NCI-H526 (cell line): ENCODE measurements at regions not wholly inside any gene's neighbourhood (a gene's known extent, or its start where the extent isn't known, plus 50 kb on each side); places are given as distances from the start of the nearest gene placed in this dataset.
"Not testable (repeated sequence)": the region's sequence is repeated elsewhere in the genome, so short reads cannot be mapped to it uniquely, and the experiment has no call there.

ENCODE experiments used
- DNase-seq, 2 experiments: peaks; one replicate each; lab custom pipeline; 2025; lab: John Stamatoyannopoulos, UW

DNA sequence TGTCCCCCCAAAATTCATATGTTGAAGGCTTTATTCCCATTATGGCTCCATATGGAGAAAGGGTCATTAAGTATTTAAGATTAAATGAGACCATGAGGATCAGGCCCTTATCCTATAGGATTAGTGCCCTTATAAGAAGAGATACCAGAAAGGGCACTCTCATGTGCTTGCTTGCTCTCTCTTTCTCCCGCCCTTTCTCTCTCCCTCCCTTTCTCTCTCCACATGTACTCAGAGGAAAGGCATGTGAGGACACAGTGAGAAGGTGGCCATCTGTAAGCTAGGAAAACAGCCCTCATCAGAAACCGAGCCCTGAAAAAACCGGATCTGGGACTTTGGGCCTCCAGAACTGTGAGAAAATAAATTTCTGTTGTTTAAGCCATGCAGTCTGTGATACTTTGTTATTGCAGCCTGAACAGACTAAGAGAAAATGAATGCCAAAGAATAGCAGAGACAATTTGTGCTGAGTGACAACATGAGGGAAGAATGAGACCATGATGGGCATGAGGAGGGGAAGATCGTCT lies 300.0 kb upstream of the SLC39A10 start:
- no peak for DNase-seq

DNA sequence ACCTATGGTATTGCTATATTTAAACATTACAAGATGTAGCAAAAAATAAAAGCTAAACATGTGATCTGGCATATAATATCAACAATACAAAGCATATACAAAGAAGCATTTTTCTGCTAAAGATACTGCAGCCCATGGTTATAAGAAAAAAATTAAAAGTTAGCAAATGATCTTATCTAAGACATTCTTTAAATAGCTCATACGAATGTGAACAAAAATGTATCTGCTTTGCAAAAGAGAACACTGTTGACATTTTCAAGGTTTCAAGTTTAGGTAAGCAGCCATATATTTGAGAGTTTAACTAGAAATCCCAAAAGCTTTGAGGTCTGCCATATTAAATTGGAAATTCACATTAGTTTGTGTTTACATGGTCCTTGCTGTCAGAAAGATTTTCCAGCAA lies 301.0 kb upstream of the SLC39A10 start:
- no peak for DNase-seq

- no peak for DNase-seq
Measured at GRCh38 chr2:195352581-195352980, 304.4 kb upstream of the SLC39A10 start.

- no peak for DNase-seq
Measured at GRCh38 chr2:195343942-195344530, 313.0 kb upstream of the SLC39A10 start.

DNA sequence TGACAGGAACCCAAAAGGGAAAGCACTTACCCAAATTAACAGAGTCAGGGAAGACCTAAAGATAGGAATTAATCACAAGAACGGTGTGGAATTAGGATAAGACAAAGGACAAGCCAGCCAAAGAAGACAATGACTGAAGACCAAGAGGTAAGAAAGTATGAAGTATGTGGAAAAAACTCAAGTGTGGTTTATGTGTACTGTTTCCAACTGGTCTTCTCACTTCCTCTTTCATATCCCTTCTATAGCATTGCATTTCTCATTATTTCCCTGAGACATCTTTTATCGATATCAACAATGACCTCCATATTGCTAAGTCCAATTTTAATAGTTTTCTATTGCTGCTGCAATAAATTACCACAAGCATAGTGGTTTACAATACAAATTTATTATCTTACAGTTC lies 313.5 kb upstream of the SLC39A10 start:
- DNase-seq: no peak

GRCh38 chr2:195342061-195342460 lies 315.0 kb upstream of the SLC39A10 start:
- DNase-seq: no peak

GRCh38 chr2:195338856-195339255 lies 318.2 kb upstream of the SLC39A10 start:
- no peak for DNase-seq

- no peak for DNase-seq
Measured at GRCh38 chr2:195337597-195337996, 319.4 kb upstream of the SLC39A10 start.

DNA sequence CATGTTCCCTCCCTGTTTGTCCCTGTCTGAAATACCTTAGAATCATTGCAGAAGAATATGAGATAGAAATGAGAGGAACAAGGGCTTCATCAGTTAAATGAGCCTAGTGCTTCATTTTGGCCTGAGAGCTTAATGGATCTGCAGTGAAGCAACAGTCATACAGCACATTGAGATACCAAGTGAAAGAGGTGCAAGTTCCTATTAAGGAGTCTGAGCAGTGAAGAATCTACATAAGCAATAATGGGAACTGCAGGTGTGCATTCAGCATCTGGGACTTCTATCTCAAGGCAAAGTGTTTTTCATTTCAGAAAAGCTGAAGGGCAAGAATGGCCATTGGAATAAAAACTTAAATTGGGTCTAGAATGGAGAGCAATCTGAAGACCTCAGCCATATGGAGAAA lies 323.2 kb upstream of the SLC39A10 start:
- DNase-seq: no peak

- DNase-seq: no peak
Measured at GRCh38 chr2:195331966-195332365, 325.1 kb upstream of the SLC39A10 start.

GRCh38 chr2:195331129-195331528 lies 325.9 kb upstream of the SLC39A10 start:
- no peak for DNase-seq

DNA sequence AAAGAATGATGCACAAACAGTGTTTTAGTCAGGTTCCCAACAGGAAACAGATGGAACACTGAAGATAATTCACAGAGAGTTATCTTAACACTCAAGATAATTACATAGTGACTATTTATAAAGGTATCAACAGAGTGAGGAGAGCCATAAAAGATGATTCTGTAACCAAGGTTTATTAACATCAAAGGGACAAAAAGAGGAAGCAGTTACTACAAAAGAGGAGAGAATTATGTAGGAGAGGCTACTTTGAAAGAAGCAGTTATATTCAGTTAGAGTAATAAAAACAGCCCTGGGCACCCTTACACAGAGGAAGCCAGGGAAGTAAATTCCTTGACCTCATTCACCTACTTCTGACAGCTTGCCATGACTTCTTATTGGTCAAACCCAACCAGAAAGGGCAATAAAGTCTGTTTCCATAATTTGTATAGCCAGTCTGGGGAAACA lies 326.5 kb upstream of the SLC39A10 start:
- DNase-seq: no peak

DNA sequence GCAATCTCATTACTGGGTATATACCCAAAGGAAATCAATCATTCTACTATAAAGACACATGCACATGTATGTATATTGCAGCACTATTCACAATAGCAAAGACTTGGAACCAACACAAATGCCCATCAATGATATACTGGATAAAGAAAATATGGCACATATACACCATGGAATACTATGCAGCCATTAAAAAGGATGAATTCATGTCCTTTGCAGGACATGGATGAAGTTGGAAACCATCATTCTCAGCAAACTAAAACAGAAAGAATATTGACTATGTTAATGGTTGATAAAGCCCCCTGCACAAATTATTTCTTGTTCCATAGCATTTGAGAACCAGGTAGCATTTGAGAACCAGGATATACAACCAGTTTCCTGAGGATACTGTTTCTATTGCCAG lies 327.2 kb upstream of the SLC39A10 start:
- not testable (repeated sequence) for DNase-seq

DNA sequence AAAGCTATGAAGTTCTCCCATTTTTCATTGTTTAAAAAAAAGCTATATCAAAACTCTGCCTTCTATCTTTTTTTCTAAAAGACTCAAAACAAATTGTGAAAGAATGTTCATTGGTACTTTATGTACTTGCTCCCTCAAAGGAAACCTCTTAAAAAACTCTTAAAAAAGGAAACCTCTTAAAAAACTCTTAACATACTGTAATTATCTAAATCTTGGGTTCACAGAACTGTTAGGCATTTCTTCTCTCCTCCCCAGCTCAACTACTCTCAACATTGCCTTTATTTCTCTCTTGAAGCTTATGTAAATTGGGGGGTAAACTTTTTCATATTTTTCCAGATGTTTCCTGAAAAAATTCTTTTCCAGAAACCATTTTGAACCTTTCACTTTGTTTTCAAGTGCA lies 330.5 kb upstream of the SLC39A10 start:
- no peak for DNase-seq

DNA sequence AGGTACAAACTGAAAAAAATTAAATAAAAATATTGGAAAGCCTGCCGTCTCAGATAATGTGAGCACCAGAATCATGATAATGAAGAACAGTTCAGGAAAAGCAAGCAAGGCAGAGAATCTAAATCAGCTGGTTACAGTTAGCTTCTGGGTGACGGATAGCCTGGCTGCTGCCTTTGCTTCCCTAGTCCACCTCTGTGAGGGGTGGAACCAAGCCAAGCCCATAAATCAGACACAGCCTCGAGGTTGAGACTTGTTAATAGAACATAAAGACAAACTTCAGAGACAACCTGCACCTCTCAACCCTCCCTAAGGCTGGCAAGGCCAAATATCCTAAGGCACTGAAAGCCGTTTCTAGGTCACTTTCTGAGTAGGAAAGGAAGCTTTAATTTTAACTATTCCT lies 334.7 kb upstream of the SLC39A10 start:
- DNase-seq: no peak

DNA sequence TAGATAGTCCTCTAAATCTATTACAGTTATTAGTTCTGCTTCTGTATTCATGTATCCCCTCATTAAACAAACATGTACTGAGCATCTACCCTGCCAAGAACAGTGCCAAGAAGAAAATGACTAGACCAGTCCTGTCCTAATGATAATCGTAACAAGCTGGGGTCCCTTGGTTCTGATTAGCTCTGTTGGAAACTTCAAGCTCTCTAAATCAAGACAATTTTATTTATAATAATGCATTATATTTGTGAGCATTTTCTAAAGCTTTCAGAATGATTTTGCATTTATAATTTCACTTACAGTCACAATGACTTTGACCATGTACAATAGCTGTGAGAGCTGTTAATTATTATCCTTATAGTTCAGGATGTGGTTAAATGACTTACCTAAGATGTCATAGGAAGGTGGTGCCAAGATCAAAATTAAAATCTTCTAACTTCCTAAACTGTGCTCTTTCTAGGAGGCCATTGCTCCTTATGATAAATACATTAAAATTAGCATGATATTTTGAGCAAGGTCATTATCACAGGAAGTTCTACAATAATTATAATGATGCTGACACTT lies 336.5 kb upstream of the SLC39A10 start:
- DNase-seq: no peak

DNA sequence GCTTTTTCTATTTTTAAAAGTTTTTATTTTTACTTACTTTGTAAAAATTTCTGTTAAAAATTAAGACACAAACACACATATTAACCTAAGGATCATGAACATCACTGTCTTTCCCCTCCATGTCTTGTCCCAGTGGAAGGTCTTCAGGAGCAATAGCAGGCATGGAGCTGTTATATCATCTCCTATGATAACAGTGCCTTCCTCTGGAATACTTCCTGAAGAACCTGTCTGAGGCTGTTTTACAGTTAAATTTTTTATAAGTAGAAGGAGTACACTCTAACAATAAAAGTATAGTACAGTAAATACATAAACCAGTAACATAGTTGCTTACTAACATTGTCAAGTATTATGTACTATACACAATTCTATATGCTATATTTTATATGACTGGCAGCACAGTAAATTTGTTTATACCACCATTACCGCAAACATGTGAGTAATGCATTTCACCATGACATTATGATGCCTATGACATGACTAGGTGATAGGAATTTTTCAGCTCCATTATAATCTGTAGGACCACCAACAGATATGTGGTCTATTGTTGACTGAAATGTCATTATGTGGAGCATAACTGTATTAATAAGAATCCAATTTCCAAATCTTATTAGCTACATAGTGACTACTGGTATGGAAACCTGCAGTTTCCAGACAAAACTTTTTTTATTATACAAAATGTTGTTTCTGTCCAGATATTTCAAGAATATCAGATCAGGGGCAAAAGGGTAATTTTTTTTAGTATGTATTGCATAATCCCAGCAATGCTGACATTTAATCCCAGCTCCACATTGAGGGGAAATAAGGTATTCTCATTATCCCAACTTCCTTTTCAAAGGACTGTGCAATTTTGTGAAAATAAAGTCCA lies 337.2 kb upstream of the SLC39A10 start:
- DNase-seq: no peak

DNA sequence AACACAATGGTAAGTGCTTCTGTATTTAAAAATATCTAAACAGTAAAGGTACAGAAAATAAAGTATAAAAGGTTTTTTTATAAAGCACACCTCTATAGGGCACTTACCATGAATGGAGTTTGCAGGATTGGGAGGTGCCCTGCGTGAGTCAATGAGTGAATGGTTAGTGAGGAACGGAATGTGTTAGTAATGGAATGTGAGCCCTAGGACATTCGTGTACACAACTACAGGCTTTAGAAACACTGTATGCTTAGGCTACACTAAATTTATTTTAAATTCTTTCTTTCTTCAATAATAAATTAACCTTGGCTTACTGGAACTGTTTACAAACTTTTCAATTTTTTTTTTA lies 337.9 kb upstream of the SLC39A10 start:
- DNase-seq: no peak

GRCh38 chr2:195318440-195319111 lies 338.4 kb upstream of the SLC39A10 start:
- DNase-seq: peak in 1 of 2 experiments; percentile 61

GRCh38 chr2:195317550-195317949 lies 339.5 kb upstream of the SLC39A10 start:
- DNase-seq: no peak

DNA sequence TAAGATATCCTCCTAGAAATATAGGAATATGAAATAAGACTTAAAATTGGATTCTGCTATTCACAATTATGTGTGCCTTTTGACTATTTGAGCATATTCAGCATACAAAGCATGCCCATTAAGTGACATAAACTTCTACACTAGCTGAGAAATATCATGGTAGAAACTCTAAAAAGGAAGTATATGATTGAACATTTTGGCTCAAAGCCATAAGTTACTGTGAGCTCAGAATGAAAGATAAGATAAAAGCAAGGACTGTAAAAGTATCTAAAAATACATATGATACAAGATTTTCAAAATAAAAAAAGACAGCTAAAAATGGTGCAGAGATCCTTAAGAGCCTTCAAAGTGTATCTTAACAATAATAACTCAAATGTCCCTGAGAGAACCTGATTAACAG lies 340.5 kb upstream of the SLC39A10 start:
- no peak for DNase-seq

GRCh38 chr2:195313962-195314361 lies 343.1 kb upstream of the SLC39A10 start:
- no peak for DNase-seq

DNA sequence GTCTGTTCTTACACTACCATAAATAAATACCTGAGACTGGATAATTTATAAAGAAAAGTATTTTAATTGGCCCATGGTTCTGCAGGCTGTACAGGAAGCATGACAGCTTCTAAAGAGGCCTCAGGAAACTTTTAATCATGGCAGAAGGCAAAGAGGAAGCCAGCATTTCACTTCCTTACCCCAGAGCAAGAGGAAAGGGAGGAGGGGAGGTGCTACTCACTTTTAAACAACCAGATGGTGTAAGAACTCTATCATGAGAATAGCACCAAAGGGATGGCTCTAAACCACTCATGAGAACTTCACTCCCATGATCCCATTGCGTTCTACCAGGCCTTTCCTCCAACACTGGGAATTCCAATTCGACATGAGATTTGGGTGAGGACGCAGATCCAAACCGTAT lies 344.4 kb upstream of the SLC39A10 start:
- DNase-seq: no peak
